HG03025 (cell line): ENCODE measurements at regions not wholly inside any gene's neighbourhood (a gene's known extent, or its start where the extent isn't known, plus 50 kb on each side); places are given as distances from the start of the nearest gene placed in this dataset.
"Not testable (repeated sequence)": the region's sequence is repeated elsewhere in the genome, so short reads cannot be mapped to it uniquely, and the experiment has no call there.

Experiments used
- ATAC-seq: cut with Tn5 transposase; IDR thresholded peaks from one replicate; pipeline ENCODE4 v1.9.1; 2021; ENCODE audit warnings: mild to moderate bottlenecking, moderate library complexity; ENCODE audit not compliant: unreplicated experiment, low FRiP score

DNA sequence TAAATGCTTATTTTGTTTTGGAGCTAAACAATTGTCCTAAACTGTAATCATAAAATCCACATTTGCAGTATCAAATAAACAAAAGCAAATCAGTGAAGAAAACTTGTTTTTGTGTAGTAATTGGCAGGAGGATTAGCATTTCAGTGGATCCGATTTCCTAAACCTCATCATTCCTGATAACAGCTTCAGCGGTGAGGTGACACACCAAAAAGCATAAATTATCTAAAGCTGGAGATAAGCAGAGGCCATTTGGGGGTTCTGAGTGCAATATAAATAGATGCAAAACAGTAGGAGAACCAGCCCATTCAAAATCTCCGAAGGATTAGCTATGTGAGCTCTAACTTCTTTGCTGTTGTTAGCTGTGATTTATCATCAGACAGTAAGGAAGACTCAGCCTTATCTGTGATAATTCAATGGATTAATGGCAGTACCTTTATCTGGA is 235.8 kb downstream of the EPHA7 start:
- no peak for ATAC-seq

DNA sequence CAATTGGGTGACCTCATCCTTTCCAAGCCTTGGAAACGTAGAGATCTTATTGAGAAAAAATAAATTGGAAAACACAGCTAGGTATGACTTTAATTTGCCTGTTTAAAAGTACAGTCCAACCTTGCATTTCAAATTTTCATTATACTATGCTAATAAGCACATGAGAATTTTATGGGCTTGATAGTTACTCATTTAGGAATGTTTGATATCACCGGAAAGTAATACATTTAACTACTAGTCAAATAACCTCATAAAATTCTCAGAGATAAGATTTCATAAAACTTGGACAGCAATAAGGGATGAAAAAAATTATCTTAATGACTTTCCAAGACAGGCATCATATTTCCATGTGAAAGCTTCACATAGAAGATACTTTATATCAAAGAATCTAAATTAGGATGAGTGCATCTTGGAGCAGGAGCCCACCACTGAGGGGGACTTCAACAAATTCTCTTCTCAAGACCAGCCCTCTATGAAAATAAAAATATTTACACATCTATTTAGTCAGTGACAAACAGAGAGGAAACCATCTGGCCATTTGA is 236.3 kb downstream of the EPHA7 start:
- ATAC-seq, result no peak

DNA sequence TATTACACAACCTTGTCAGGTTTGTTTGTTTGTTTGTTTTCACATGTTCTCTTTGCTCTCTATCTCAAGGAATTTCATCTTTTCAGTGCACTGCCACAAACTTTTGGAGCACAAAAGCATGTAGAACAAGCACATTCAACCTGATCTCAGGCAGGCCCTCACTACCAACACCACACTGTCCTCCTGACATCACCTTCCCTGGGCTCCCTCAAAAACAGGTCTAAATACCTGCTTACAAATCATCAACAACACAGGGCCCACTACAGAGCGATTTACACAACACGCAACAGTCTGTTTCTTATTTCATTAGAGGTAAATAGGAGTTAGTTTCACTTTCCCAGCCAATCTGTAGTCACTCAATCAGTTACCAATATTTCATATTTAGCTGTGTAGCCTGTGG is 241.4 kb downstream of the EPHA7 start:
- no peak for ATAC-seq

DNA sequence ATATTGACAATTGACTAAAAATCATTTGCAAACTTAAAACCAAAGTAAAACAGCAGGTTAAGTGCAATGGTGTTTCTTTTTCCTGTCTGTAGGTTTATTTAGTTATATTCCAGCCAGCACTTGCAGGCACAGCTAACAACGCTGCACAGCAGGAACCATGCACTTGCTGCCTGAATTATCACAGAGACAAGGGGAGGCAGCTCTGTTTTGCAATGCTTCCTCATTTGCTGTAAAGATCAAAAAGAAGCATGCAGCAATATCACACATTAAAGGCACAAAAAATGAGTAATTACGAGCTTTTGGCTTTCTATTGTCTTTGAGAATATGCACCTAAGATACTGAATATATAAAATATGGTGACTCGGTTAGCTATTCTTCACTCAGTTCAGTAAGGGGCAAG is 241.9 kb downstream of the EPHA7 start:
- no peak for ATAC-seq

DNA sequence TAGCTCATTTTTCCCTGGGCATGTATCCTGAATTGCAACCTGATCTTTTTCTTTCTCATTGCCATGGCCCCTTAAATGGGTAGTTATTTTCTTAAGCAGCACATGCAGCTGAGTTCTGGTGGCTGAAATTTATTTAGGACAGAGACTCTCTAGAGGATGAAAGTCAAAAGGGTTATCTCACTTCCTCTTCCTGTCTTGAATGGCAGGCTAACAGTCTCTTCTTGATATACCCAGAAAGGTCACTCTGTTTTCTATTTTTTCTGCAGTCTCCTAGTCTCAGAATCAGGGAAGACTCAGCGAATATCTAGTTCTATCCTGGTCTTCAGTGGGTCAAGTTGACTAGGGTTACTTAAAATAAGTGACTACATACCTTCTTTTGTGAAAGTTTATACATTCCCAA is 243.3 kb downstream of the EPHA7 start:
- ATAC-seq, result peak; percentile 99

DNA sequence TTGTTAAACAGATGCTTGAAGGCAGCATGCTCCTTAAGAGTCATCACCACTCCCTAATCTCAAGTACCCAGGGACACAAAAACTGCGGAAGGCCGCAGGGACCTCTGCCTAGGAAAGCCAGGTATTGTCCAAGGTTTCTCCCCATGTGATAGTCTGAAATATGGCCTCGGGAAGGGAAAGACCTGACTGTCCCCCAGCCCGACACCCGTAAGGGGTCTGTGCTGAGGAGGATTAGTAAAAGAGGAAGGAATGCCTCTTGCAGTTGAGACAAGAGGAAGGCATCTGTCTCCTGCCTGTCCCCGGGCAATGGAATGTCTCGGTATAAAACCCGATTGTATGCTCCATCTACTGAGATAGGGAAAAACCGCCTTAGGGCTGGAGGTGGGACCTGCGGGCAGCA is 245.8 kb downstream of the EPHA7 start:
- ATAC-seq, result not testable (repeated sequence)

DNA sequence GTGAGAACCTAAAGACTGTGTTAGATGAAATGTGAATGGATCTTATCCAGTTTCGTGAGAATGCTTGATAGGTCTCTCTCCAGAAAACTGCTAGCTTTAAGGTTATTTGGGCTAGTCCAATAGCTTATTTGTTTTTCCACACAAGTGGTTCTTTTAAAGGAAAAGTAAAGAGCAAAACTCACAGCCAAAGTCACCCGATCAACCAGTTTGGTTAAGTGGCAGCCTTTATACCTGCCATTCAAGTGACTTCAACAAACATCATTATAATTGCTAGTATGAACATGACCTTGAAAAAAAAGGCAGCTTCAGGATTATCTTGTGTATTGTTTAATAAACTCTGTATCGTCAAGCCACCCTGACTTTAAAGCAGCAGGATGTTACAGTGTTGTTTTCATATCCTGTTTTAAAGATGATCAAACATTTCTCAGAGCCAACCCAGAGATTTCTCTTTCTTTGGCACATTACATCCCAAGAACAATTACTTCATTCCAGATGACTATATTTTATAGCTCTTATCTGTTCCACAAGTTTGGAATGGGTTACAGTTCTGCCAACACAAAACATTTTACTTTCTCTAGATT is 253.4 kb downstream of the EPHA7 start:
- no peak for ATAC-seq

DNA sequence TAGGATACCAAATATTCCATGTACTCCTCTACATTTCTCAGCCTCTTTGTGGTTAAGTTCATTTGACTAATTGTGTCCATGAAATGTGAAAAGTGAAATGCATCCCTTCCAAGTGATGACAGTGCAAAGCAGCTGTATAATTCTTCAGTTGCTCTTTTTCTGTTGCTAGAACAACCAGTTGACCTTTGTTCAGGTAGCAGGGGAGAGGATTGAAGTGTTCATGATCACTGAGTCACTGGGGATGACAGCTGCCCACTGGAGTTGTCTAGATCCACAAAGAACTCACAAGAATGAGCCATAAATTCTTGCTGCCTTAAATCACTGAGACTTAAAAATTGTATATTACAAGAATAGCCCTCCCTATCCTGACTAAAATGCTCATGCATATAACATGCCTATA is 254.6 kb downstream of the EPHA7 start:
- no peak for ATAC-seq

DNA sequence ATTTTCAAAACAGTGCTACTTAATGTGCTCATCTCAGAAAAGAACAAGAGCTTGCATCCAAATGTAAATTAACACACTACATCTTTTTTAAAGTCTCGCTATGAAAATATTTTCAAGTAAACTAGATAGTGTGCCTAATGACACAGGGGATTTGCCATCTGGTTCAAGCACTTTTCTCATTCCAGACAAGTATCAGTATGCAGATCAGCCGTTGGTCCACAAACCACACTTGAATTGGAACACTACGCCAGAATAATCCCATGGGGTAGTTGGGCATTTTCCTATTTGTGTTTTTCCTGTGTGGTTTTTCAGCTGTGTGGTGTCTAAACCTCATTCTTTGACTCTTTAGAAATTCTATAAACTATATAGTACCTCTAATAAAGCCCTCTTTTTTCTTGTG is 256.2 kb downstream of the EPHA7 start:
- no peak for ATAC-seq

DNA sequence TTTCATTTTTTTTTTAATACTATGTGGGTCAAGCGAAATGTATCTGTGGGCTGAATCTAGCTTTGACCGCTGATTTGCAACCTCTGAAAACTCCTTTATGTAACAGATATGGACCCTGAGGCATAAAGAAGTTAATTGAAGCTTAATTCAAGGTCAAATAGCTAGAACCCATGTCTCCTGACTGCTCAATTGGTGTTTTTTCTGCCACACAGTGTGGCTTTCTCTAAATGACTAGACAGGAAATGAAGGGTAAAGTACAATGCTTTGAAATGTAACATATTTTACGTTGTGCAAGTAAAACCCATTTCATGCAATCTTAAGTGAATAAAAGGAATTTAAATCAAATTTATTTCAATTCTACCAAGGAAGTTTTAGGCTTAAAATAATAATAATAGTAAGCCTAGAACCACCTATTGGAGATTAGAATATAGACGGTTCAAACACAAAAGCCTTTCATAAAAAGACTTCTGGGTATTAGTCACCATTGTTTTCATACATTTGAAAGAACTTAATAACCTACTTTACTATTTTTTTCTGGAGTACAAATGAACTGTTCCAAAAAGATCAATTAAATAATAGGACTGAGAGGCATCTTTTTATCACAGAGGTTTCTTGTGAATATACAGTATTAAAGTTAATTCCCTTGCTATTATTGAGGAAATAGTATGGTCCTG is 279.8 kb downstream of the EPHA7 start:
- no peak for ATAC-seq

DNA sequence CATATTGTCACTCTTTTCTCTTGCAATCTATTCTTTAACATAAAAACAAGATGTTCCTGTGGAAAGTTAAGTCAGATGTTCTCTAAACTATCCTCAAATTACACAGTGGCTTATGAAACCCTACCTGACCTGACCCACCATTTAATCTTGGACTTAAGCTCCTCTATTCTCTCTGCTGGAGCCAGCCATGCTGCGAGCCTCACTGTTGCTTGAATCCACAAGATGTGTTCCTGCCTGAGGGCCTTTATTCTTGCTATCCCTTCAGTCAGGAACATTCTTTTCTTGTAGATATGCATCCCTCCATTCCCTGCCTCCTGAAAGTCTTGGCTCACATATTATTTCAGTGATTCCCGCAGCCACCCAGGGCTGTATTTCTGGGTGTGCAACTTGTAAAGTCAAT is 283.2 kb downstream of the EPHA7 start:
- no peak for ATAC-seq

DNA sequence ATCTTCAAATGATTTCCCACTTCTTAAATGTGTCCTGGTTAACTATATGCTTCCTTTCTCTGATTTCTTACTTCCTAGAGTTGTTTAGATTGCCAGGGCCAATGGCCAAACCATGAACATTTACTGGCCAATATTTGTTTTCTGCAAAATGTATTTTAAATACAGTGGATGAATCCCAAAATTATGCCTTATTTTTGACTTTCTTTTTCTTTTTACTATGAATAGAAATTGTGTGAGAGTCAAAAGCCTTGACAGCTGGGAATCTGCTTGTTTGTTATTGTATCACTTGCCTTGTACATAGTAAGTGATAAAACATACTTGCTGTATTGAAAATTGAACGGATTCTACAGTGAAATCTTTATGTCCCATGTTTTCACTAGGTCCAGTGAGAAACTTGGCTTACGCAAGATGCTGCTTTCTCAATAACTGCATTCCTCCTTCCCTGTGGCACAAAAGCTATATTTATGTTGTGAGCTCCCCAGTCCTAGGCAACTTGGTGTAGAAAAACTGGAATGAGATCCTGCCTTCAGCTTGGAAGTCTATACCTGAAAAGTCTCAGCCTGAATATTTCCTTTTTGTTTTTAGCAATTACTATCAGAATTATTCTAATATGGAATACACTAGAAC is 295.2 kb downstream of the EPHA7 start:
- ATAC-seq, result no peak

DNA sequence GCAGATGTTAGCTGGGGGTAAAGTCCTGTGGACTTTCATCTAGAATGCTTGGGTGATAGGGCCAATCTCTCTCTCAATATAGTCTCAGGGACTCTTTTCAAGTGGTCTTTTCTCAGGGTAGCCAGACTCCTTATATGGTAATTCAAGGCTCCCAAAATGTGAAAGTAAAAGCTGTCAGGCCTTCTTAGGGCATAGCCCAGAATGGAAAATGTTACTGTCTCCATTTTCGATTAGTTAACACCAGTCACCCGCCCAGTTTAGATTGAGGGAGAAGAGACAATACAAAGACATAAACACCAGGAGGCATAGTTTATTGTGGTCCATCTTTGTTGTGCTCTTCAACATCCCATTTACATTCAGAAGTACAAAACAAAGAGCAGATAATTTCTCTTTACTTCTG is 295.8 kb downstream of the EPHA7 start:
- no peak for ATAC-seq

DNA sequence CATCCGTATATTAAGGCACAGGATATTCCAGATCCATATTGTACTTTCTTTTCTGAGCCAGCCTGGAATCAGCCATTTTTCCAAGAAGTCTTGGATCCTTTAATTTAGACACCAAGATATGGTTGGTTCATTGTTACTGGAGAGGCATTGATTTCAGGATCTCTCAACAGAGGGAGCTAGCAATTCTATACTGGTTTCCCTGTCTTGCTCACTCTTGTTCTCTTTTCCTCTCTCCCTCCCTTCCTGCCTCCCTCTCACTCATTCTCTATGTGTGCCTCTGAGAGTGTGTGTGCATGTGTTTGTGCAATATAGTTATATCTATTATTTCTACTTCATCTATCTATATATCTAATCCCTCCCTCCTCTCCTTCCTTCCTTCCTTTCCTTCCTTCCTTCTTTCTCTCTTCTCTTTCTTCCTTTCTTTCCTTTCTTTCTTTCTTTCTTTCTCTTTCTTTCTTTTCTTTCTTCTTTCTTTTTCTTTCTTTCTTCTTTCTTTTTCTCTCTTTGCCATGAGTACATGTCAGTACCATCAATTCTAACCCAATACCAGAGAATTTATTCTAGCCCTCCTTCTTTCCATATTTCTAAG is 299.1 kb downstream of the EPHA7 start:
- no peak for ATAC-seq

DNA sequence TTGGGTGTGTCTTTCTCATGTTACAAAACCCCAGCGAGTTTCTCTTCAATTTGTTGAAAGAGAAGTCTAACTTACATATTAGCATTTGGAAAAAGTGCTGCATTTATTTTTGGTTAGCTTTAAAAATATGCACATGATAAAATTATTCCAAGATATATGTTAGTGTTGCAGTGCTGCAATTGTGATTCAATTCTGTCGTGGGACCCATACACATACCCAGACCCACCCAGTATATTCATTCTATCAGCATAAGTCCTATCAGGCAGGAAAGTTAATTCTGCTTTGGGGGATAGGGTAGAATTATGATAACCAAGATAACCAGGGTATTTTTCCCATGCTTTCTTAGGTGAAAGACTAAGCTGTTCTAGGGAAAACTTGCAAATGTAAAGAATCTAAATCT is 313.5 kb downstream of the EPHA7 start:
- ATAC-seq, result no peak

DNA sequence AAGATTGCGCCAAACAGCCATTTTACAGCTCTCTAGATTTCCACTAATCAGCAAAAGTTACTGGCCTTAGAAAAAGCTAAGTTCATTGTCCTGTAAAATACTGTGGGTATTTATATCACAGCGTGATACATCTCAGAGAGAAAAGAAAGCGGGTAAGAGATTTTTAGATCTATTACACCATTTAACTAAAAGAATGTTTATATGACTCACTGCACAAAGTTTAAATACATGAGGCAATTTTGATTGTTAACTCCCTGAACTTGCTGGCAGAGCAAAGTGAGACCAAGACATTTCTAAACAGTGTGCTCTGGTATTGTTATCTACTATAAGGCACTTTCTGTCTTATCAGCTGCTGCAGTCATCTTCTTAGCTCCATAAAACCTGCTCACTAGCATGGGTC is 314.3 kb downstream of the EPHA7 start:
- no peak for ATAC-seq

DNA sequence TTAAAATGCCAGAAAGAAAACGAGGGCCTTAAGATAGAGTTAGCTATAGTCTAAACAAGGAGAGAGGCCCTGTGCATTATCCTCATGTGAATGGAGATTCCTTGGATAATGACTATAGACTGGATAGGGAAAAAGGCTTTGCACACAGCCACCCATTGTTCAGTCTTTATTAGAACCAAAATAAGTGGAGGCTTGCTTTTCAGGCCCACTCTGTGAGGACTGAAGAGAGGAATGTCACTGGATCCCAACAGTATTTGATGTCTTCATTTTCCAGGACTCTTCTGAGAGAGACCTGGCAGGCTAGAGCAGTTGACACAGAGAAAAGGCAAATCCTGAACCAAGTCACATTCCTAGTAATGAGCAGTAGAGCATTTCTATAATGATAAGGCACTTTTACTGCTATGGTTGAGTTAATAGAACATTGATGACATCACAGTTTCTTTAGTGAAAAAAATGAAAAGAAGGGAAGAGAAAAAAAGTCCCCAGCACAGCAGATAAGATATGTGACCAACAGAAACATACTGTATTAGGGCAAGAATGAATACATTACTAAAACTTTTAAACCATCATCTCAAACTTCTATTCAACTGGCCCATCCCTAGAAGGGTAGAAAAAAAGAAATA is 315.1 kb downstream of the EPHA7 start:
- ATAC-seq, result no peak

DNA sequence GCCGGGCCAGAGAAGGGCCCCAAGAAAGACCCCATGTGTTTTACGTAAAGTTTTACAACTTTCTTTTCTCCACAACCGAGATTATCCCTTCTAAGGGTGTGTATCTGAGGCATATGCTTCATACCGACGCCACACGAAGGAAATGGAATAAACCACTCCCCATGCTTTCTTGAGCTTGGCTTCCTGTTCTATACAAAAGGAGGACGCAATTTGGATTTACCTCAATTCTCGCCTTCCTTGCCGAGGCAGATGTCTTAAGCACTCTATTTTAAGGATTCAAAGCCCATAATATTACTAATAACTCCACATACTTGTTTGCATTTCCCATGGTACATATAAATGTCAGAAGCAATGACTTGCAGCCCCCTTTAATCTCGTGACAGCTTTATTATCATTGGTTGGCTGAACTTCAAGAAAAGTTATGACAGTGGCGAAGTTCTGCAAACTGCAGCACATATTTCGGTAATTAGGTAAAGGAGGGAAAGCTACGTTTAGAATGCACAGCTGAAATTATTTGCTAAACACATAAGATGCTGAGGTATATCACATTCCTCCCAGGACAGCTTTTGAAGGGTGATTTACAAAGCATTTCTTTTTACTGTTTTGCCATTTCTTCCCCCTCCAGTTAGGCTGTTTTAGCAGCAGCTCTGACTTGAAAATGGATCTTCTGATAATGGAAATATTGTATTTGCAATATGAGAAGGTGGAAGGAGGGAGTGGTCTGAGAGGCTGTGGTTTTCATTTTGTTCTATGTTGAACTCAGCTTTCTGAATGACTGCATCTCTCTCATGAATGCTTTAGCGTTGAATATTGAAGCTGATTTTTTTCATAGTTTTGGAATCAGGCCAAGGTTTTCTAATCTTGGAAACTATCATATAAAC is 330.5 kb downstream of the EPHA7 start:
- ATAC-seq, result no peak

DNA sequence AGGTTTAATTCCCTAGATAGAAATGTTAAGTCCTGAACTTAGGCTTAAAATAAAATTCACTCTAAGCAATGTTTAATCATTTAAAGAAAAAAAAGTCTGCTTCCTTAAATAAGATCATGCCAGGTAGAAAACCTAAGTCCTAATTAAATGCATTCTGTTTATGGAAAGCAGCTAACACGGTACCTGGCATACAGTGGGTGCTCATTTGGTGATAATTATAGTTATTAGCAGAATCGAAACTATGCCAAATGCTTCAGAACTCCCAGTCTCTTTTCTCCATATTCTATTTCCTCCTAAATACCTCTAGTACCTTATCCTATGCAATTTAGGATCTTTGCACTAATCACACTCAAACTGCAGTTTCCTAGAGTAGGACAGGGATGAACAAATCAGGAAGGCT is 331.8 kb downstream of the EPHA7 start:
- no peak for ATAC-seq

DNA sequence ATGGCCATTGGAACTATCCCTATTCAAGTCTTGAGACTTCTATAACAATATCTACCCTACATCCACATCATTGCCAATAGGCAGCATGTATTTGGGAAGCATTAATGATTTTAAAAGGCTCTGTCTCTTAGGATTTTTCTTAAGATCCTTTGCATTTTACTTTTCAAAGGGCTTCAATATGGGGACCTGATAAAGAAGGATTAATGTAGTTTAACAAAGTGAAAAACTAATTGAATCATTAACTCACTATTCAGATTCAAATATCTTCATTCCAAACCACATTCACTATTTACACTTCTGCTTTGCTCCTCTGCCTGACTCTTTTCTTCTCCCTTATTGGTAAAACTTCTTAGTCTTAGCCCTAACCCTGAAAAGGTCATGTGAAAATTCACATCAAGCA is 333.0 kb downstream of the EPHA7 start:
- no peak for ATAC-seq
